ENCODE measurements at regions not wholly inside any gene's neighbourhood (a gene's known extent, or its start where the extent isn't known, plus 50 kb on each side); places are given as distances from the start of the nearest gene placed in this dataset.

DNA sequence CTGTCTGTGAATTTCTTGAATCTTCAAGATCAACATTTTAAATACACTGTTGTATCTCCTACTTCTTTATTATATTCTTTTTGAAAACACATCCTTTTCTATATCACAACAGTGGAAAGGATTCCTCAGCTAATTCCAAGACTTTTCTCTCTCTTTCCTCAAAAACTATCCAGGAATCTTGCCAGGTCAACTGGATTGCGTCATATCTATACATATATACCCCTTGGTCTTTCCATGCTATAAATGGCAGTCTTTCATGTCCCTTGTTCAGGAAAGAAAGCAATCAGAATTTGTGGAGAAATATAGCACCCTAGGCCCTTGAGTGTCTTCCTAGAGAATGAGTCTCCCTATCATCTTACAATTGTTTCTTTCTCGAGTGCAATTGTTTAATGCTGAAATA lies 149.0 kb downstream of the KCNA5 start:
- no peaks in the 10 kb centered on the region for H3K9me3 ChIP-seq (replicated peaks; ENCODE audit: control insufficient read depth, insufficient read depth, low read length)
- no peaks in the 10 kb centered on the region for H3K36me3 ChIP-seq (ENCODE audit: control insufficient read depth in 2 of 2, insufficient read depth in 2 of 2, low read length in 1 of 2)
- no peak for TF ChIP-seq TAF1 (IDR thresholded peaks at IDR 0.05; ENCODE audit: borderline replicate concordance, low read depth, low read length)
- no peak for TF ChIP-seq POU2F2 (IDR thresholded peaks at IDR 0.05; ENCODE audit: borderline replicate concordance, low read depth, low read length)
- TF ChIP-seq, protein P1, sequence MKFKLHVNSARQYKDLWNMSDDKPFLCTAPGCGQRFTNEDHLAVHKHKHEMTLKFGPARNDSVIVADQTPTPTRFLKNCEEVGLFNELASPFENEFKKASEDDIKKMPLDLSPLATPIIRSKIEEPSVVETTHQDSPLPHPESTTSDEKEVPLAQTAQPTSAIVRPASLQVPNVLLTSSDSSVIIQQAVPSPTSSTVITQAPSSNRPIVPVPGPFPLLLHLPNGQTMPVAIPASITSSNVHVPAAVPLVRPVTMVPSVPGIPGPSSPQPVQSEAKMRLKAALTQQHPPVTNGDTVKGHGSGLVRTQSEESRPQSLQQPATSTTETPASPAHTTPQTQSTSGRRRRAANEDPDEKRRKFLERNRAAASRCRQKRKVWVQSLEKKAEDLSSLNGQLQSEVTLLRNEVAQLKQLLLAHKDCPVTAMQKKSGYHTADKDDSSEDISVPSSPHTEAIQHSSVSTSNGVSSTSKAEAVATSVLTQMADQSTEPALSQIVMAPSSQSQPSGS (IDR thresholded peaks at IDR 0.05; ENCODE audit: low read length) = no peak
- no peak for TF ChIP-seq ZNF274 (IDR thresholded peaks at IDR 0.05; ENCODE audit: insufficient read depth, insufficient read length)
- TF ChIP-seq SMC3 (IDR thresholded peaks at IDR 0.05; ENCODE audit: borderline replicate concordance, low read length) = no peak
- TF ChIP-seq RB1 (IDR thresholded peaks at IDR 0.05; ENCODE audit: borderline replicate concordance) = no peak
- TF ChIP-seq NFXL1 (IDR thresholded peaks at IDR 0.05; ENCODE audit: borderline replicate concordance) = no peak
- no peak for TF ChIP-seq HDGF (IDR thresholded peaks at IDR 0.05)
- no peak for TF ChIP-seq FOXM1 (IDR thresholded peaks at IDR 0.05; ENCODE audit: low read depth, low read length)
- no peak for TF ChIP-seq NFYB (IDR thresholded peaks at IDR 0.05; ENCODE audit: insufficient read depth, low read depth, low read length)
- no peak for TF ChIP-seq NR2C2 (IDR thresholded peaks at IDR 0.05; ENCODE audit: borderline replicate concordance, control insufficient read depth, insufficient read length, low read depth)
- TF ChIP-seq SPI1 (IDR thresholded peaks at IDR 0.05; ENCODE audit: borderline replicate concordance, insufficient read depth, low read depth, low read length) = no peak
- TF ChIP-seq CBX3 (IDR thresholded peaks at IDR 0.05; ENCODE audit: borderline replicate concordance, low read depth) = no peak
- TF ChIP-seq JUND (IDR thresholded peaks at IDR 0.05; ENCODE audit: low read depth, low read length) = no peak
- no peak for TF ChIP-seq MYC (IDR thresholded peaks at IDR 0.05; ENCODE audit: insufficient read depth, insufficient read length, insufficient replicate concordance, low read length, severe bottlenecking)
- TF ChIP-seq, protein P2, sequence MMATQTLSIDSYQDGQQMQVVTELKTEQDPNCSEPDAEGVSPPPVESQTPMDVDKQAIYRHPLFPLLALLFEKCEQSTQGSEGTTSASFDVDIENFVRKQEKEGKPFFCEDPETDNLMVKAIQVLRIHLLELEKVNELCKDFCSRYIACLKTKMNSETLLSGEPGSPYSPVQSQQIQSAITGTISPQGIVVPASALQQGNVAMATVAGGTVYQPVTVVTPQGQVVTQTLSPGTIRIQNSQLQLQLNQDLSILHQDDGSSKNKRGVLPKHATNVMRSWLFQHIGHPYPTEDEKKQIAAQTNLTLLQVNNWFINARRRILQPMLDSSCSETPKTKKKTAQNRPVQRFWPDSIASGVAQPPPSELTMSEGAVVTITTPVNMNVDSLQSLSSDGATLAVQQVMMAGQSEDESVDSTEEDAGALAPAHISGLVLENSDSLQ (IDR thresholded peaks at IDR 0.05) = no peak
- no peak for TF ChIP-seq NRF1 (conservative IDR thresholded peaks at IDR 0.05; ENCODE audit: low read depth, low read length)
- no peak for TF ChIP-seq TBL1XR1 (IDR thresholded peaks at IDR 0.05; ENCODE audit: low read depth, low read length)
- TF ChIP-seq RBBP5 (conservative IDR thresholded peaks at IDR 0.05) = no peak
- TF ChIP-seq, protein P3, sequence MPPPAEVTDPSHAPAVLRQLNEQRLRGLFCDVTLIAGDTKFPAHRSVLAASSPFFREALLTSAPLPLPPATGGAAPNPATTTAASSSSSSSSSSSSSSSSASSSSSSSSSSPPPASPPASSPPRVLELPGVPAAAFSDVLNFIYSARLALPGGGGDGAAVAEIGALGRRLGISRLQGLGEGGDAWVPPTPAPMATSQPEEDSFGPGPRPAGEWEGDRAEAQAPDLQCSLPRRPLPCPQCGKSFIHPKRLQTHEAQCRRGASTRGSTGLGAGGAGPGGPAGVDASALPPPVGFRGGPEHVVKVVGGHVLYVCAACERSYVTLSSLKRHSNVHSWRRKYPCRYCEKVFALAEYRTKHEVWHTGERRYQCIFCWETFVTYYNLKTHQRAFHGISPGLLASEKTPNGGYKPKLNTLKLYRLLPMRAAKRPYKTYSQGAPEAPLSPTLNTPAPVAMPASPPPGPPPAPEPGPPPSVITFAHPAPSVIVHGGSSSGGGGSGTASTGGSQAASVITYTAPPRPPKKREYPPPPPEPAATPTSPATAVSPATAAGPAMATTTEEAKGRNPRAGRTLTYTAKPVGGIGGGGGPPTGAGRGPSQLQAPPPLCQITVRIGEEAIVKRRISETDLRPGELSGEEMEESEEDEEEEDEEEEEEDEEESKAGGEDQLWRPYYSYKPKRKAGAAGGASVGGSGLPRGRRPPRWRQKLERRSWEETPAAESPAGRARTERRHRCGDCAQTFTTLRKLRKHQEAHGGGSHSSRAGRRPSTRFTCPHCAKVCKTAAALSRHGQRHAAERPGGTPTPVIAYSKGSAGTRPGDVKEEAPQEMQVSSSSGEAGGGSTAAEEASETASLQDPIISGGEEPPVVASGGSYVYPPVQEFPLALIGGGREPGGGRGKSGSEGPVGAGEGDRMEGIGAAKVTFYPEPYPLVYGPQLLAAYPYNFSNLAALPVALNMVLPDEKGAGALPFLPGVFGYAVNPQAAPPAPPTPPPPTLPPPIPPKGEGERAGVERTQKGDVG (CRISPR knock-in tag; IDR thresholded peaks at IDR 0.05) = no peak
- H4K20me1 ChIP-seq (ENCODE audit: control insufficient read depth, insufficient read depth) = no peaks in the 10 kb centered on the region
- no peak overlapping the region for H3K9ac ChIP-seq (ENCODE audit: control insufficient read depth, insufficient read depth, low read length)
- intact Hi-C loops (cut with micrococcal nuclease; ENCODE audit: unreplicated experiment) = no loop called here
- 6% methylated on average over 2 of the region's 2 CpGs for WGBS (ENCODE audit: insufficient coverage, insufficient replicate concordance, low lambda C conversion rate, missing lambda C conversion rate)
- no peak overlapping the region for H3K4me2 ChIP-seq (ENCODE audit: control insufficient read depth, insufficient read depth)
- CTCF ChIA-PET = no interaction called here
- DNase-seq (ENCODE audit: low read depth, low spot score) (no peak), FAIRE-seq (no peak), ATAC-seq (no peak)
- SMC1A ChIA-PET (ENCODE audit: uncharacterized antibody, unreplicated experiment) = no interaction called here
- no peaks in the 10 kb centered on the region for H3K4me1 ChIP-seq (ENCODE audit: control insufficient read depth, insufficient read depth, low read length)
- H3K27me3 ChIP-seq (replicated peaks in 1 of 2; ENCODE audit: control insufficient read depth in 2 of 2, insufficient read depth in 2 of 2, low read length in 1 of 2) = peaks cover 2 to 4% of the 10 kb centered on the region in 2 experiments; a peak in 2 of 4 replicates
- no TSS peak for BruUV-seq (replicated peaks)
- no peaks in the 10 kb centered on the region for H3K79me2 ChIP-seq (ENCODE audit: control insufficient read depth, insufficient read depth, low read length)
- no peak overlapping the region for H2AFZ ChIP-seq (ENCODE audit: control insufficient read depth, low read depth, low read length)
- no peak overlapping the region for H3K27ac ChIP-seq (ENCODE audit: control insufficient read depth, insufficient read depth)
- in situ Hi-C loops (cut with MboI) = no loop called here
- RAD21 ChIA-PET (ENCODE audit: unreplicated experiment) = no interaction called here
- H3K4me3 ChIP-seq = no peak overlapping the region
- POLR2A ChIA-PET = no interaction called here

Data from GM12878 (cell line).